ENCODE measurements at regions not wholly inside any gene's neighbourhood (a gene's known extent, or its start where the extent isn't known, plus 50 kb on each side); places are given as distances from the start of the nearest gene placed in this dataset.

DNA sequence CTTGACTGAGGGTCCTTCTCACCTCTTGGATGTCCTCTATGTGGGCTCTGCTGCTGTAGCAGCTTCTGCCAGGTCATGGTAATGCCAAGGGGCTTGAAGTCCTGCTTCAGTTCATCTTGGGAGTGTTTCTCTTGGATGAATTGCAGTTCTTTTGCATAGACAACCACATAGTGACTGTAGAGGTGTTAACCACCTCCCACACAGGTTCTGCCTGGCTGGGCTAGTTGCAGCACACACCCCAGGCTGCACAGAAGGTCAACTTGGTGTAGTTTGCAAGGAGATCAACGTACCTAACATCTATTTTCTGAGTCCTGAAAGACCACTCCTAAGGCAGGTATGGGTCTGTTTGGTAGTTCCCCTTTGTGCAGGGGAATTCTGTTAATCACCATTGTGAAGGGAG is 108.1 kb downstream of the ADCYAP1 start:
- WGBS: 38% methylated on average over 1 of the region's 1 CpG
- no peaks in the 10 kb centered on the region for H3K36me3 ChIP-seq (ENCODE audit: control insufficient read depth in 4 of 4, insufficient read depth in 3 of 4, low read depth in 1 of 4, low read length in 3 of 4)
- TF ChIP-seq FOXA1 (IDR thresholded peaks at IDR 0.05) (no peak), HNF4G (IDR thresholded peaks at IDR 0.05) (no peak), RAD21 (IDR thresholded peaks at IDR 0.05) (no peak), NR2F2 (IDR thresholded peaks at IDR 0.05) (no peak), TAF1 (conservative IDR thresholded peaks at IDR 0.05) (no peak), EGR1 (IDR thresholded peaks at IDR 0.05; ENCODE audit: low read depth in 2 of 2) (no peak), RXRA (IDR thresholded peaks at IDR 0.05) (no peak), YY1 (IDR thresholded peaks at IDR 0.05) (no peak), GABPA (IDR thresholded peaks at IDR 0.05 in 1 of 2, conservative IDR thresholded peaks at IDR 0.05 in 1 of 2) (no peak), SP1 (IDR thresholded peaks at IDR 0.05) (no peak)
- TF ChIP-seq, protein P1, sequence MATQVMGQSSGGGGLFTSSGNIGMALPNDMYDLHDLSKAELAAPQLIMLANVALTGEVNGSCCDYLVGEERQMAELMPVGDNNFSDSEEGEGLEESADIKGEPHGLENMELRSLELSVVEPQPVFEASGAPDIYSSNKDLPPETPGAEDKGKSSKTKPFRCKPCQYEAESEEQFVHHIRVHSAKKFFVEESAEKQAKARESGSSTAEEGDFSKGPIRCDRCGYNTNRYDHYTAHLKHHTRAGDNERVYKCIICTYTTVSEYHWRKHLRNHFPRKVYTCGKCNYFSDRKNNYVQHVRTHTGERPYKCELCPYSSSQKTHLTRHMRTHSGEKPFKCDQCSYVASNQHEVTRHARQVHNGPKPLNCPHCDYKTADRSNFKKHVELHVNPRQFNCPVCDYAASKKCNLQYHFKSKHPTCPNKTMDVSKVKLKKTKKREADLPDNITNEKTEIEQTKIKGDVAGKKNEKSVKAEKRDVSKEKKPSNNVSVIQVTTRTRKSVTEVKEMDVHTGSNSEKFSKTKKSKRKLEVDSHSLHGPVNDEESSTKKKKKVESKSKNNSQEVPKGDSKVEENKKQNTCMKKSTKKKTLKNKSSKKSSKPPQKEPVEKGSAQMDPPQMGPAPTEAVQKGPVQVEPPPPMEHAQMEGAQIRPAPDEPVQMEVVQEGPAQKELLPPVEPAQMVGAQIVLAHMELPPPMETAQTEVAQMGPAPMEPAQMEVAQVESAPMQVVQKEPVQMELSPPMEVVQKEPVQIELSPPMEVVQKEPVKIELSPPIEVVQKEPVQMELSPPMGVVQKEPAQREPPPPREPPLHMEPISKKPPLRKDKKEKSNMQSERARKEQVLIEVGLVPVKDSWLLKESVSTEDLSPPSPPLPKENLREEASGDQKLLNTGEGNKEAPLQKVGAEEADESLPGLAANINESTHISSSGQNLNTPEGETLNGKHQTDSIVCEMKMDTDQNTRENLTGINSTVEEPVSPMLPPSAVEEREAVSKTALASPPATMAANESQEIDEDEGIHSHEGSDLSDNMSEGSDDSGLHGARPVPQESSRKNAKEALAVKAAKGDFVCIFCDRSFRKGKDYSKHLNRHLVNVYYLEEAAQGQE (IDR thresholded peaks at IDR 0.05): no peak
- TF ChIP-seq, protein P2, sequence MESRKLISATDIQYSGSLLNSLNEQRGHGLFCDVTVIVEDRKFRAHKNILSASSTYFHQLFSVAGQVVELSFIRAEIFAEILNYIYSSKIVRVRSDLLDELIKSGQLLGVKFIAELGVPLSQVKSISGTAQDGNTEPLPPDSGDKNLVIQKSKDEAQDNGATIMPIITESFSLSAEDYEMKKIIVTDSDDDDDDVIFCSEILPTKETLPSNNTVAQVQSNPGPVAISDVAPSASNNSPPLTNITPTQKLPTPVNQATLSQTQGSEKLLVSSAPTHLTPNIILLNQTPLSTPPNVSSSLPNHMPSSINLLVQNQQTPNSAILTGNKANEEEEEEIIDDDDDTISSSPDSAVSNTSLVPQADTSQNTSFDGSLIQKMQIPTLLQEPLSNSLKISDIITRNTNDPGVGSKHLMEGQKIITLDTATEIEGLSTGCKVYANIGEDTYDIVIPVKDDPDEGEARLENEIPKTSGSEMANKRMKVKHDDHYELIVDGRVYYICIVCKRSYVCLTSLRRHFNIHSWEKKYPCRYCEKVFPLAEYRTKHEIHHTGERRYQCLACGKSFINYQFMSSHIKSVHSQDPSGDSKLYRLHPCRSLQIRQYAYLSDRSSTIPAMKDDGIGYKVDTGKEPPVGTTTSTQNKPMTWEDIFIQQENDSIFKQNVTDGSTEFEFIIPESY (IDR thresholded peaks at IDR 0.05): no peak
- TF ChIP-seq, protein P3, sequence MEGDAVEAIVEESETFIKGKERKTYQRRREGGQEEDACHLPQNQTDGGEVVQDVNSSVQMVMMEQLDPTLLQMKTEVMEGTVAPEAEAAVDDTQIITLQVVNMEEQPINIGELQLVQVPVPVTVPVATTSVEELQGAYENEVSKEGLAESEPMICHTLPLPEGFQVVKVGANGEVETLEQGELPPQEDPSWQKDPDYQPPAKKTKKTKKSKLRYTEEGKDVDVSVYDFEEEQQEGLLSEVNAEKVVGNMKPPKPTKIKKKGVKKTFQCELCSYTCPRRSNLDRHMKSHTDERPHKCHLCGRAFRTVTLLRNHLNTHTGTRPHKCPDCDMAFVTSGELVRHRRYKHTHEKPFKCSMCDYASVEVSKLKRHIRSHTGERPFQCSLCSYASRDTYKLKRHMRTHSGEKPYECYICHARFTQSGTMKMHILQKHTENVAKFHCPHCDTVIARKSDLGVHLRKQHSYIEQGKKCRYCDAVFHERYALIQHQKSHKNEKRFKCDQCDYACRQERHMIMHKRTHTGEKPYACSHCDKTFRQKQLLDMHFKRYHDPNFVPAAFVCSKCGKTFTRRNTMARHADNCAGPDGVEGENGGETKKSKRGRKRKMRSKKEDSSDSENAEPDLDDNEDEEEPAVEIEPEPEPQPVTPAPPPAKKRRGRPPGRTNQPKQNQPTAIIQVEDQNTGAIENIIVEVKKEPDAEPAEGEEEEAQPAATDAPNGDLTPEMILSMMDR (IDR thresholded peaks at IDR 0.05; ENCODE audit: low read depth, low read length, missing input control): no peak
- TF ChIP-seq, protein P4, sequence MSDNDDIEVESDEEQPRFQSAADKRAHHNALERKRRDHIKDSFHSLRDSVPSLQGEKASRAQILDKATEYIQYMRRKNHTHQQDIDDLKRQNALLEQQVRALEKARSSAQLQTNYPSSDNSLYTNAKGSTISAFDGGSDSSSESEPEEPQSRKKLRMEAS (IDR thresholded peaks at IDR 0.05): no peak

DNA sequence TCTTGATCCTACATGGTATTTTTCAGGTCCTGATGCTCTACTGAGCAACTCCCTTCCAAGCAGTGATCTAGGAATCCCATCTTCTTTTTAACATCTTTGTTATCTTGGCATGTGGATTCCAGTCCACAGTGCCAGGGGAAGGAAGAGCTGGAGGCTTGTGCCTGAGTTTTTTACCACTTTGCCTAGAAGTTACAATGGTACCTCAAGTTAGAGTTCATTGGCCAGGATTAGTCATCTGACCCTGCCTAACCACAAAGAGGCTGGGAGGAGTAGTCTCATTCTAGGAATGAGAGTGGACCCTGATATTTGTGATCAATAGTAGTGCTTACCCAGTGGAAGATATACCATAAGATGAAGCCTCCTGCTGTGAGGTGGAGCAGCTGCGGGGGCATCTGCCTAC is 109.3 kb downstream of the ADCYAP1 start:
- H3K36me3 ChIP-seq (ENCODE audit: control insufficient read depth in 4 of 4, insufficient read depth in 3 of 4, low read depth in 1 of 4, low read length in 3 of 4): no peaks in the 10 kb centered on the region
- H3K4me1 ChIP-seq (ENCODE audit: control insufficient read depth in 4 of 4, insufficient read depth in 4 of 4, low read length in 3 of 4): no peaks in the 10 kb centered on the region
- no peak overlapping the region for H3K9ac ChIP-seq (ENCODE audit: low read depth in 1 of 2, low read length in 2 of 2)
- no peaks in the 10 kb centered on the region for H3K9me3 ChIP-seq (ENCODE audit: control insufficient read depth in 4 of 4, low read length in 3 of 4)
- no peak overlapping the region for H3K27ac ChIP-seq (ENCODE audit: low read depth in 1 of 2, low read length in 2 of 2)
- TF ChIP-seq FOXA2 (IDR thresholded peaks at IDR 0.05) (no peak), RXRA (IDR thresholded peaks at IDR 0.05) (no peak), HNF4G (IDR thresholded peaks at IDR 0.05) (no peak), SP1 (IDR thresholded peaks at IDR 0.05) (no peak)
- TF ChIP-seq, protein P4 (IDR thresholded peaks at IDR 0.05): no peak
- no peak overlapping the region for H3K4me3 ChIP-seq (ENCODE audit: low read depth in 1 of 3, low read length in 3 of 3)
- WGBS: 69% methylated on average over 1 of the region's 1 CpG
- H3K27me3 ChIP-seq (ENCODE audit: control insufficient read depth in 4 of 4, insufficient read depth in 4 of 4, low read length in 3 of 4): no peaks in the 10 kb centered on the region
- DNase-seq (ENCODE audit: low spot score): no peak

More for the DNA sequence above, 108.1 kb downstream of the ADCYAP1 start:
- no peaks in the 10 kb centered on the region for H3K4me1 ChIP-seq (ENCODE audit: control insufficient read depth in 4 of 4, insufficient read depth in 4 of 4, low read length in 3 of 4)
- no peak overlapping the region for H3K9ac ChIP-seq (ENCODE audit: low read depth in 1 of 2, low read length in 2 of 2)
- no peaks in the 10 kb centered on the region for H3K27me3 ChIP-seq (ENCODE audit: control insufficient read depth in 4 of 4, insufficient read depth in 4 of 4, low read length in 3 of 4)
- H3K9me3 ChIP-seq (ENCODE audit: control insufficient read depth in 4 of 4, low read length in 3 of 4): no peaks in the 10 kb centered on the region
- no peak for DNase-seq (ENCODE audit: low spot score)
- H3K27ac ChIP-seq (ENCODE audit: low read depth in 1 of 2, low read length in 2 of 2): no peak overlapping the region
- H3K4me3 ChIP-seq (ENCODE audit: low read depth in 1 of 3, low read length in 3 of 3): no peak overlapping the region
